CD4-positive, alpha-beta T cell treated with Interleukin-21 for 1 hour (primary cell): ENCODE measurements at regions not wholly inside any gene's neighbourhood (a gene's known extent, or its start where the extent isn't known, plus 50 kb on each side); places are given as distances from the start of the nearest gene placed in this dataset.

Source experiments
- DNase-seq: peaks from one replicate; pipeline ENCODE4 v3.0.0-alpha.2; 2020

DNA sequence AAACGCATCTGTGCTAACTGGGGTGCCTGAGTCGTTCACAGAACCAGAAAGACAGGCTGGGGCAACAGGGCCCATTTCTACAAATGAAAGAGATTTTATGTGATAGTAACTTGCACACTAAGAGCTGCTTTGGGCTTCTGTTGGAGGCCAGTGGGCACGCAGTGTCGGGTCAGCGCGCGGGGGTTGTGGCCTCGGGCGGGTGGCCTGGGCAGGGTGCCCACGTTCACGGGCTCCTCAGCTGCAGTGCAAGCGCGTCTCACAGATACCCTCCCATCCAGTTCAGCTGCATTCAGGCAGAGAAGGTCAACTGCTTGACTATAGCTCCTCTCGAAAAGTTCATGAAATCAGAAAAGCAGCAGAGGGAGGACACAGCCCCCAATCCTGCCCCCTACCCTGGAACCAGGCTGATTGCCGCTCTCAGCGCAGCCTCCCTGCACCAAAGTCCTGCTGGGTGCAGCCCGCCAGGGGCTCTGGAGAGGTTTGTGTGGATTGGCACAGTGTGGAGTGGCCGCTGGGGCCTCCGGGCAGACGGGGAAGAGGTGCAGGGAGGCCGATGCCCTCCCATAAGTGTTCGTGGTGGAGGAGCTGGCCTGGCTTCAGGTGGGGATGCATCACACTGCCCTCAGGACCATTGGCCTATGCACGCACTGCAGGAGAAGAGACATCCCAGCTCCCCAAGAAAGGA lies 582.8 kb downstream of the TCERG1L start:
- no peak for DNase-seq

DNA sequence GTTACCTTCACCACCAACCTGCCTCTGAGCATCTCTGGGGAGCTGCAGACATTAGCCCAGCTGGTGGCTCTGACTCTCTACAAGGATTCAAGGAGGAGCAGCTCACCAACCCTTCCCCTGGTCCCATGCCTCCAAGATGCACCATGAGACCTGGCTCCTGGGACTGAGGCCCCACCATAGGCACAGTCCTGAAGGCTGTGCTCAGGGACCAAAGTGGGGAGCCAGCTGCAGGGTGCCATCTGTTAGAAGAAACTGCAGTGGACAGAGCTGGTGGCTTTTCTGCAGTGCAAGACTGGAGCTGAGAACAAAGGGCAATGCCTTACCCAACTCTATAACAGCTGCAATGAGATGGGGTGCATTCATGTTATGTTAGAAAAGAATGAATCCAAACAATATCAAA lies 581.6 kb downstream of the TCERG1L start:
- no peak for DNase-seq

- no peak for DNase-seq
These were observed 574.3 kb downstream of the TCERG1L start for GRCh38 chr10:130737186-130737585.

DNA sequence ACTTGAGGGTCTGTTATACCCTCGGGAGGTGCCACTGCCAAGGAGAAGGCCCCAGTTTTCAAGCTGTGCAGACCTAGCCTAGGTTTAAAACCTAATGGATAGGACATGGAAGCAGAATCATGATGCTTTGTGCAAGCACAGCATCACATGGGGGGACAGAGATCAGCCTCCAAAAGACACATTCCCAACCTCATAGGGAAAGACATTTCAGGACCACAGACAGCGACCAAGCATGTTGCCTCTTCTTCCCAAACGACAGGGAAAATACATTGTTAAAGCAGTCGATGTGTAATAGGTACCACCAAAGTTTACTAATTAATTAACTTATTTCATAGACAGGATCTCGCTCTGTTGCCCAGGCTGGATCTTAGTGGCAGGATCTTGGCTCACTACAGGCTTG lies 573.9 kb downstream of the TCERG1L start:
- DNase-seq: no peak

GRCh38 chr10:130739016-130739756 lies 572.3 kb downstream of the TCERG1L start:
- no peak for DNase-seq

- no peak for DNase-seq
These were observed 571.8 kb downstream of the TCERG1L start for GRCh38 chr10:130739757-130740145.

DNA sequence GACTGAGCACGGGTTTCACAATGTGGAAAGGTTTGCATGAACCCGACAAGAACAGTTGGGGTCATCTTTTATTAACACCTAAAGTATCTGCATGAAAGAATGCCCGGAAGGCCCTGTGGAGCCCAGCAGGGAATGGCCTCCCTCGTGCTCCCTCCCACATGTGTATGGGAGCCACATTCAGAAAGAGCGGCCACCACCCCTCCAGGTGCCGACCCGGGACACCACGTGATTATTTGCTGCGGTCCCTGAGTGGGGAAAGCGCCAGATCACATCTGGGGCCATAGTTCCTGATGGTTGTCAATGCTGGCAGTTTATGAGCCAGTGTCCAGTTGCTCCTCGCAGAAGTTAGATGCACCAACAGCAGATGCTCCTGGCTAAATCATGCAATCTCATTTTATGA lies 571.4 kb downstream of the TCERG1L start:
- no peak for DNase-seq

DNA sequence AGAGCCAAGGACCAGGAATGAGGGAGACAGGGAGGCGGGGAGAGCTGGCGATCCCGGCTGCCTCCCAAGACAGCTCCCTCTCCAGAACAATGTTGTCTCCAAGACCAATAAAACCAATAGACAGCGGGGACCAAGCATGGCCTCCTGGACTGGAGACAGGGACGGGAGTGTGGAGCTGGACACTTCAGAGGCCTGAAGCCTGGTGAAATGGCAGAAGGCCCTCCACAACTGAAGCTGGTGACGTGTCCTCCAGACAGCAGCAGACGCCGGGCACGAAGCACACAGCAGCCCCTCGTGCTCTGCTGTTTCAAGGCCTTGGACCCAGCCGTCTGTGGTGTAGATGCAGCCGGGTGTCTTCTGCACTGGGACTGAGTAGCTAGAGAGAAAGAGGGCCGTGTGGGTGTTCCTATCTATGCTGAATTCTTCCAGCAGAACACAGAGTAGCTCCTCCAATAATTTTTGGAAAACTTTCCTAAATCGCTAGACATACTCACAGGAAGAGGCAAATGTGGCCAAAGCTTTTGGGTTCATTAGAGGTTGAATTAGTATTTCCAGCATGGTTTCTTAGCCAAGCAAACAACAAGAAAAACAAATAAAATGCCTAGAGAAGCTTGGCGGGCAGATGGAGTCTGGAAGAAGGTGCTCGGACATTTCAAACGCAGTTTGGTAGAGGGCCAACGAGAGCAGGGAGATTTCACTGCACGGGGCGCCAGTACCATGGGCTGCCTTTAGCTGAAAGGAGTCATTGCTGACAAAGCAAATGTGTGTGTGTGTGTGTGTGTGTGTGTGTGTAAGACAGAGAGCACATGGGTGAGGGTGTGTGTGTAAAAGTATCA lies 570.4 kb downstream of the TCERG1L start:
- no peak for DNase-seq

DNA sequence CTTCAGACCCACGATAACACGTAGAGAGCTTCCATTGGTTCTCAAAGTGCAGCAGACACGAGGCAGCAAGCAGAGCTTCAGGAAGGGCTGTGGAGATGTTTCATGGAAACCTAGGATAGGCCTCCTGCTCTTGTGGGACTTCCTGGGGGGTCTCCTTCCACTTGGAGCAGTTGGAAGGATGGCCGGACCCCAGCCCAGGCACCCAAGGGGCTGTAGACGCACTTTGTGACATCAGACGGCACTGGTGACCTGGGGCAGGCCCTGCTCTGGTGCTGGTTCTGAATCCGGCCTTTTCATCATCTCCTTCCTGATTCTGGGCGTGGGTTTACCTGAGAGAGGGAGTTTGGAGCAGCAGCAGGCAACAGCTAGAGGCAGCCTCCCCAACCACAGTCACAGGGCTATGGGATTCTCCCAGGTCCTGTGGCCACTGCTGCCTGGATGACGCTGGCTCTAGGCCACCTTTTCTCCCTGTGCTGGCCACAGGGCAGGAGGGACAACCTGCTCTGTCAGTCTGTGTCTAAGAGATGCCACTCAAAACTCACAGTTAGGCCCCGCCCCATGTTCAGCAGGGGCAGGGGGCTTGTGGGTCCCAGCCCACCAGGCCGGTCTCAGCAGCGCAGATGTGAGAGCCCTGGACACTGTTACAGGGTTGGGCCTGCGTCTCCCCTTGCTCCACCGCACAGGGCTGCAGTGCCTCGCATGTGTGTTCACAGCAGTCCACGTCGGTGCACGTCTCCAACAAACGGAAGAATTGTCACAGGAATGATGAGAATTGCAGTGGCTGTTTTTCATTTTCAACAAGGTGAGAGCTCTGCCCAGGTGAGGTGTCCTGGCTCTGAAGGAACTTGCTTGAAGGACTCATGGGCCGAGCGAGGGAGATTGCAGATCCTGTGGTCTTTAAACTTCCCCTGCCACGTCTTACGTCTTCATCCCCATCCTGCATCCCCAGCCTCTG lies 569.3 kb downstream of the TCERG1L start:
- DNase-seq: no peak

DNA sequence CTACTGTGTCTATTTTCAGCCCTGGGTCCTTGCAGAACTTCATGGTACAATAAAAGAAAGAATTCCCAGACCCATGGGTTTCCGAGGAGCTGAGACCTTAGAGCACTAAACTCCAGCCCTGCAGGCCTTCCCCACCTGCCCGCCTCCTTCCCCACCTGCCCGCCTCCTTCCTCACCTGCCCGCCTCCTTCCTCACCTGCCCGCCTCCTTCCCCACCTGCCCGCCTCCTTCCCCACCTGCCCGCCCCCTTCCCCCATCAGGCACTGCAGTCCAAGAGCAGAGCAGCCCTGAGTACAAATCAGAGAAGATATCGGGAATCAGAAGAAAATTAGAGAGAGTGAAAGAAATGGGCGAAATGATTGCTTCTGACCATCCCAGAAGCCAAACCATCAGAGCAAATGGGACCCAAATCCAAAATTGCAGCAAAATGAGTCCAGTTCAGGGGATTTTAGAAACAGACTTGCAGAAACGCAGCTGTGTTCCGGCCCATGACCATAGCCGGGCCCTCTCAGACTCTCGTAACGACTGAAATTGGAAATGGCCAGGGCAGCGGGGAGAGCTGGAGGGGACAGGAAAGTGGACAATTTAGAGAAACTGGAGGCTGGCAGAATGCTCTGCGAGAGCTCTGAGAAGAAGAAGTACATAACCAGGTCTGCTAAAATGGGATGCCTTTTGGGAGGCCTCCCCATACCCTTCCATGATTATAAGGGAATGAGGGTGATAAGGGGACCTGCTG lies 568.4 kb downstream of the TCERG1L start:
- no peak for DNase-seq

DNA sequence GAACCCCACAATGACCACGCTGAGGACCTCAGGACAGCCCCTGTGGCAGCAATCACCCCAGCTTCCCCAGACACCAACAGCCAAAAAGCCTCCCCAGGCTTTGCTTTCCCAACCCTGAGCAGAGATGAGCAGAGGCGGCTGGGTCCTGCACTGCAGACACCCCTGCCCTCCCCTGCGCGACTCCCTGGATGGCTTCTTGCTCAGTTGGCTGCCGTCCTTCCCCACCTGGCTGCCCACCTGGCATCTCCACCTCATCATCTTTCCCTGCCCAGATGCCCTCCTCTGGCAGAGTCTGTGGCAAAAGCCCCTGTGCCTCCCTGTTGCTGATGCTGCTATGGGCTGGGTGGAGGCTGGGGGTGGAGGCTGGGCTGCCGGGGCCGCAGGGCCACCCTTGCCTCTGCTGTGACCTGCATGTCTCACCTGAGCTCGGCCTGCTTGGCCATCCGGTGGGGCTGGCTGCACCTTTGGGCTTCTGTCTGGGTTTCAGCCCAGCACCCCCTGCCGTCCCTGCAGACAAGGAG lies 567.7 kb downstream of the TCERG1L start:
- DNase-seq: no peak

DNA sequence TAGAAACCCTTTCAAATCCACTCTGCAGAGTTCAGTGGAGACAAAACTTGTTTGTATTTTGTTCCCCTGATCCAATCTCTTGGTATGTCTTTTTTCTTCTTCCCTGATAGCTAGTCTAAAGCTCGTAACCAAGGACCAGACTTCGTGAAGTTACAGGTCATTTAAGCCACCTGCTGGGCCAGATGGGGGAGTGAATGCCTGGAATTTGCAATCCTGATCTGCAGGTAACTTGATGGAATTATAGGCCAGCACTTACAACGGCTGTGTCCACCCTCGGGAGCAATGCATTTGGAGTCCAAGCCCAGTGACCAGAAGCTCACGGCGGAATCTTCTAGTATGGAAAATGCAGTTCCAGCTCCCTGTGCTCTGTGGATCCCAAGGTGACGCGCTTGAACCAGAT lies 566.9 kb downstream of the TCERG1L start:
- DNase-seq: no peak

- DNase-seq: no peak
These were observed 566.3 kb downstream of the TCERG1L start for GRCh38 chr10:130745251-130745650.

DNA sequence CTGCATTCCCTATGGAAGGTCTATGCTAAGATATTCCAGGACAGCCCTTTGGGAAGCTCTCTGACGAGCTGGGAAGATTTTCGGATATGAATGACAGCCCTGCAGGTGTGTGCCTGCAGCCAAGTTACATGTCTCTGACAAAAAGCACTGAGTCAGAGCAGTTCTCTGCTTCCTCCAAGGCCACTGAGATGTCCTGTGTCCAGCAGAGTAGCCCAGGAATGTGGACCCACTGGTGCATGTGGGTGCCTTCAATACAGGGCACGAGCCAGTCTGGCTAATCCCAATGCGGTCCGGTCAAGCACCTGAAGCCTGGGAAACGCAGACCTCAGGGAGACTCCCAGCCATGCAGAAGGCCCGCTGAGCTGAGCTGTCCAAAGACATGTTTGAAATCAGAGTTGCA lies 565.7 kb downstream of the TCERG1L start:
- no peak for DNase-seq

- no peak for DNase-seq
These were observed 565.2 kb downstream of the TCERG1L start for GRCh38 chr10:130746311-130746710.

DNA sequence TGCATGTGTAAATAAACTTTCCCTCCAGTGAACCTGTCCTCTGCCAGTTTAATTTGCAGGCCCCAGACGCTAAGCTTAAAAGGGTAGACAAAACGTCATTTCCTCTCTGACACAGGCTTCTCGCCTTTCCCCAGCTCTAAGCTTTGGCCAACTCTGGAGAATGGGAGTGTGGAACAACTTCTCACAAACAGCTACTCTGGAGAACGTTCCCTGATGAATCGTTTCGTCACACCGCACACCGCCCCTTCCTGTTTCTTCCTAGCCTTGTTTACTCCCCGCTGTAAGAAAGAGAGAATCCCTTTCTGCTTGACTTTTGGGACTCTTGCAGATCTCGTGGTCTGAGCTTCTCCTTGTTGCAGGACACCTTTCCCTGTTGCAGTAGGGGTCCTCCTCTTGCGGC lies 564.2 kb downstream of the TCERG1L start:
- no peak for DNase-seq

GRCh38 chr10:130747946-130748345 lies 563.6 kb downstream of the TCERG1L start:
- no peak for DNase-seq

DNA sequence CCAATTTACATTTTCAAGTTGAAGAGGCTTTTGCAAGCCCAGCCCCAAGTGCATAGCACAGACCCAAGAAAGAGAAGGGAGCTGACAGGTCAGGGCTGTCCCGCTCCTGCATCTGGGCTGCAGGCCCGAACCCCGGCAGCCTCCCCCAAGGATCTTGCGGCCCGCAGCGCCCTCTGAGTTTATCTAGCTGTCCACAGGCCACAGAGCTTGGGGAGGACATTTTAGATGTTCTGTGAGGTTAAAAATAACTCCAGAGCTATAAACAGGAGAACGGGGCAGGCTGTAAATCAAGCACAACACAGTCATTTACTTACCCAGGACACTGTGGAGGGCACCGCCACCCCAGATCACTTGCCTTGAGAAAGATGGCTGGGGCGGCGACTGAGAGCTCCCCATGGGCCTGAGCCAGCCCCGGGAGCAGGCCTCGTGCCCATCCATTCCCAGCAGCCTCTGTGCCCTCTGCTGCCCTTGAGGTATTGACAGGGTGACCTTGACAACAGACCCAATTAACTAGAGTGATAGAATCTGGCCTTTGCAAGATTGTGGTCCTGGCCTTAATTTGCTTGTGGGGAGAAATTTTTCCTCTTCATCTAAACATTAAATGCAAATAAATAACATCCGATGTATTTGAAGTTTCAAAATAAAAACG lies 563.0 kb downstream of the TCERG1L start:
- DNase-seq: no peak

DNA sequence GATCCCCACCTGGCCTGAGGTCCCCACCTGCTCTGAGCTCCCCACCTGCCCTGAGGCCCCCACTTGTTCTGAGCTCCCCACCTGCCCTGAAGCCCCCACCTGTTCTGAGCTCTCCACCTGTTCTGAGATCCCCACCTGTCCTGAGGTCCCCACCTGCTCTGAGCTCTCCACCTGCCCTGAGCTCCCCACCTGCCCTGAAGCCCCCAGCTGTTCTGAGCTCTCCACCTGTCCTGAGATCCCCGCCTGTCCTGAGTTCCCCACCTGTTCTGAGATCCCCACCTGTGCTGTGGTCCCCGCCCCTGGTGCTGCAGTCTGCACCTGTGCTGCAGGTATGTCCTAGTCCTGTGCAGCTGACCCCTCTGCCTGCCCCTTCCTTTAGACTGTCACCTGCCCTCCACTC lies 561.6 kb downstream of the TCERG1L start:
- no peak for DNase-seq

GRCh38 chr10:130750441-130750840 lies 561.1 kb downstream of the TCERG1L start:
- DNase-seq: no peak
